DMS 273 treated with DMSO at 0.1 percent for 48 hours (cell line): ENCODE measurements at regions not wholly inside any gene's neighbourhood (a gene's known extent, or its start where the extent isn't known, plus 50 kb on each side); places are given as distances from the start of the nearest gene placed in this dataset.

Experiments used
- DNase-seq: peaks from one replicate; lab custom pipeline; 2025; lab: John Stamatoyannopoulos, UW

DNA sequence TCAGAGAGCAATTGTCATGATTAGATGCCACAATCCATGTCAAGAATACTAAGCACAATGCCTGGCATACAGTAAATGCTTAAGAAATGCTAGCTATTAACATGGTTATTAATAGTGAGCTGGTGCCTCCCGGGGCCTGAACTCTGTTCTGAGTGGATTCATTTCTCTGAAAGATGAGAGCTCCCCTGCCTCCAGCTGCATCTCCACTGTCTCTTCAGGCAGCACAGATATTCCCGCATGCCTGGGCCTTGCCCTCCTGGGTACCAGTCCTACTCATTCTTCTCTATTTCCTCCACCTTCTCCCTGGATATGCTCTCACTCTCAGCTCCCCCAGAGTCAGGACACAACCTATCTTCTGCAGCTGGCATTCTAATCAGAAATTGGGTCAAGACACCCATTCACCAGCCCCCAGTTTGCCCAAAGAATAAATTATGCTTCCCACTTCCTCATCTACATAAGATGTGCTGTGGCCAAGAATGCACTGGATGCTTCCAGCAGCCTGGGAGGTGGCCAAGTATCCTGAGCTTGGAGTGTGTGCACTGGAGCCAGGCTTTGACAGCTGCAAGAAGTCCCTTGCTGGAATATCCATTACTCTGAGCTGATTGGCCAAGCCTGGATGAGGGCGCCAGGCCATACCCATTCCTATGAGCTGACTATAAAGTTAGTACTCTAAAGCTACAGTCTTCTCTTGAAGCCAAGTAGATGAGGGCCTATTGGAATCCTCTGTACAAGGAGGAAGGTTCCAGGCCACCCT lies 669.0 kb downstream of the ACTL7B start:
- DNase-seq, result no peak

- no peak for DNase-seq
Observed at GRCh38 chr9:108185613-108186012, 670.2 kb downstream of the ACTL7B start.

DNA sequence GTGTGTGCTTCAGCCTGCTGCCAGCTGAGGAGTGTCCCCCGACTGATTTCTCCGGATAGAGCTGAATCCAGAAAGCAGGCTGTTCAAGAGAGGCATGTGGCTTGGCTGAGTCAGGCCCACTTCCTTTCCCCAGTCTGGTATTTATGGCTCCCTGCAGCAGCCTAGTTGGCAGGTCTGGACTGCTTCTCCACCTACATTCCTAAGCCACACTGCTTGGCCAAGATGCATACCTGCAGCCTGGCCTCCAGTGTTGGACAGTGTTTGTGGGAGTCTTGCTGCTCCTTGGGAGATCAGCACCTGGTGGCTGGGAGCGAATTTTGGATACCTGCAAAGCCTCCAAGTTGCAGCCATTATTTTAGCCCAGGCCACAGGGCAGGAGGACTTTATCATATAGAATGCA lies 670.8 kb downstream of the ACTL7B start:
- DNase-seq, result no peak

- no peak for DNase-seq
Observed at GRCh38 chr9:108184009-108184408, 671.8 kb downstream of the ACTL7B start.

GRCh38 chr9:108182950-108183381 lies 672.8 kb downstream of the ACTL7B start:
- DNase-seq, result no peak

DNA sequence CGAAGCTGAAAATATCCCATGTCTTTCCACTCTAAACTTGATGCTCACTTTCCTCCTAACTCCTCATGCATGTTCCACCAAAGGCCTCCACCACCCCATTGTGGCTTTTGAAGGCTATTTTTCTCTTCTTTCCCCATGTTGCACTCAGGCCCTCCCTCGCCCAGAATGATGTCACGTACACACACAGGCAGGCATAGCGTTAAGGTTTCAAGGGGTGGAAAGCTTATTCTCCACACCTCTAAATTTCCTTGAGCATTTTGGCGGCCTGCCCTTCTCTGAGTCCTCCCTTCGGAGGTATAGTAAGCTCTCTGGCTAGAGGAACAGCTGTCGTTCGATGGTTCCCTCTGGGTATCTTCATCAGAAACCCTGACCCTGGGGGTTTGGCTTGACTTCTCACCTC lies 673.5 kb downstream of the ACTL7B start:
- DNase-seq, result no peak

DNA sequence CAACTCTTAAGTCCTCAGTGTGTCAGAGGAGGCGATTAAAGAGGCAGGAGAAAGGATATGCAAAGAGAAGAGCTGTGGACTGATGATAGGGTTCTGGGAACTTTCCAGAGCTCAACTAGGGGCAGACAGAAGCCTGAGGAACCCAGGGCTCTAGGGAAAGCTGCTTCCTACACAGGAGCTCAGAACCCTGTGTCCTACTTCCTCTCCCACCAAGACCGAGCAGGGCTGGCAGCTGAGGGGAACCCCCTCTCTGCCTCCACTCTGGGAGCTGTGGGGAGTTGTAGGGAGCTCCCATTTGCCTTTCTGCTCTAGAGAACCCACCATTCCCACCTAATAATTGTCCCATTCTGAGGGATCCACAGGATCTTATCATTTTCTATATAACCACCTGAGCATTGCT lies 674.3 kb downstream of the ACTL7B start:
- no peak for DNase-seq

GRCh38 chr9:108180541-108180940 lies 675.2 kb downstream of the ACTL7B start:
- DNase-seq, result peak; percentile 11

DNA sequence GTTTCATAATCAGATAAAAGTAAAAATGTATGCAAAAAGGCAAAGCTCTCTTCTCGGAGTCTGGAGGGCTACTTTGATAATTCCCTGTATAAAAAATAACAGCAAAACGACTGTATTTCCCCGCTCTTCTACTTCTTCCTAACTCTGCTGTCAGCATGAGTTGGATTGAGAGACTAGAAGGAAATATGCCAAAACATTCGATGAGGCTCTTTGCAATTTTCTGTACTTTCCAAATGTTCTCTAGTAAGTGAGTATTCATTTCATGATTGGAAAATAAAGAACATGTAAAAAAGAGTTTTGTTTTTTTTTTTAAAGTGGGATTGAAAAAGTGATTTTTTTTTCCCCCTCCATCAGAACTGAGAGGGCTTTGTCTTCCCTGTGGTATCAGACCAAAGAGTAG lies 677.5 kb downstream of the ACTL7B start:
- no peak for DNase-seq

GRCh38 chr9:108168236-108168850 lies 678.8 kb upstream of the KLF4 start:
- DNase-seq, result no peak

DNA sequence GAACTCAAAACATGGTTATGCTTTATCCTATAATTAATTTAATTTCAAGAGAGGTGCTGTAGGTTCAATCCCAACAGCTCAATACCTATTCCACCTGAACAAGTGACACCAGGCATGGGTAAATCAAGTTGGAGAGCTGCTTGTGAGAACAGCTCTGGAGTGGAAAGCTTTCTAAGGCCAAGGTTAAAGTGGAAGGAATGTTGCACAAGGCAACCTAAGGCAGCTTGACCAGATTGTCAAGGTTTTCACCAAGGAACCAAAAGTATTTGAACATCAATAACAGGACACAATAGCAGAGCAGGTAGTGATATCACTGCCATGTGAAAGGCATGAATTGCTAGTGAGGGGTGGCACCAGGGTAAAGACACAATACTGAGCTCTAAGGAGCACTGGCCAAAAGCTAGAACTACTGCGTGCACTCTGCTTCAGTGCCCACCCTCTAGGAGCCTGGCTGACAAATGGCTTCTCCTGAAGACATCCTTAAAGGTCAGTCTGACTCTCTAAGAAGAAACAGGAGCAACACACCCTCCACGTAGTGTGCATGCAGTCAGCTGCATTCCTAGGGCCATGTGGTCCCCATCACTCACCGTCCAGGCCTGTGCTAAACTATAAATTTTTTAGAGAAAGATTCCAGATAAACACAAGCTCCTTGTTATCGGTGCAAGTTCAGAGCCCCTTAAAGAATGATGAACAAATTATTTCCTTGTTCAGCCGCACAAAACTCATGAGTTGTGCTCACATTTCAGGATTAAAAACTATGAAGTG lies 677.7 kb upstream of the KLF4 start:
- no peak for DNase-seq

DNA sequence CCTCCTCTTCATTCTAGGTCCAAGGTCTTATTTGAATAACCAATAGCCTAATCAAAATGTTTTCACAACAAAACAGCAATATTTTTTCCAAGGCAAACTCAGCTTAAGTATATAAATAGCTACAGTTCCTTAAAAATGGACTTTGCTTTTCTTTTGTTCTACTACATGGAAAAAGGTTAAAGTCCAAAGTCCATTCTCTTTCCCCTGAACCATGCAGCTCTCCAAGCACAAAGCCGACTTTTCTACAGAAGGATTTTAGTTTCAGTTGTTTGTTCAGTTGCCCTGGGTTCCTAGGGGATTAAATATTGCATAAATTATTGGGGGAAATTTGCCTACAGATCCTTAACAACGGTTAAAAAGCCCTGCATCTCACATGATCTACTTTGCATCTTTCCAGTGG lies 677.0 kb upstream of the KLF4 start:
- DNase-seq, result no peak

DNA sequence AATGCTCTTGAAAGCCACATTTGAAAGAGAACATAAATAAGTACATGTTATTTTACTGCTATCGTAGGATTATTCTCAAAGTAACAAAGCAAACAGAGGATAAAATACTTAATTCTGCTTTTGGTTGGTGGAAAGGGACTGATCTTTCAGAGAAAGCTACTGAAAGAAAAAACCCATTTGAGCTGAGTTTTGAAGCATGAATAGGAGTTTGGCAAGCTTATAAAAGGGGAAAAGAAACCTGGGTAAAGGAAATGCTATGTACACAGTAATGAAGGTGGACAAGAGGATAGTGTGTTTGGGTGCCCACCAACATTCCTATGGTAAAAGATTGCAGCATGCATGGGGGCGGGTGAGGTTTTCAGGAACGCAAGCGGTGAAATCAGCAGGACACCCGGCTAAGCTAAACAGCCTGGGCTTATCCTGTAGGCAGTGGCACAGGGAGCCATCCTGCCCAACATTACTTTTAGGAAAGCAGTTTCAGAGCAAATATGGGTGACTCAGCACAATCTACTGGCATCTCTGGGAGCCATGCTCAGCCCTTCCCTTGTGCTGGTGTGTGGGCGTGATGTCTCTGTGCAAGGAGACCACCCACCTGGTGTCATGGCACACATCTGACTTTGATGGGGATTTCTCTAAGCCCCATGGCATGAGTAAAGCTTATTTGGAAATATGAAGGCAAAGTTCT lies 673.9 kb upstream of the KLF4 start:
- no peak for DNase-seq

GRCh38 chr9:108162664-108163063 lies 673.1 kb upstream of the KLF4 start:
- DNase-seq, result no peak

DNA sequence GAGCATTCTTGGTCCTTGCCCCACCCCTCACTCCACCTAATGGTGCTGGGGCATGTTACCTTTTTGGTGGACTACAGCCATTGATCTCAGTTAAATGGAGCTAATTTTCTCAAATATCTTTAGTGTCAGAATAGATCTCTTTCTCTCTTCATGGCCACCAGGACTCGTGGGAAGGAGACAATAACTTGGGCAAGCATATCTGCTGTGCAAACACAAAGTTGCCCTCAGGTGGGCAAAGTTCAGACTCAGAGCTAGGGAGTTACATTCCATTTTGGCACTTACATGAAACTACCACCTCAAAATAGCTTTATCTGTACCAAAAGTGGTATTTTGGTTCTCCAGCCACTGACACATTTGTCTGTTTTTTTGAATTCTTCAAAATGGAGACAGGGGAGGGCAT lies 671.9 kb upstream of the KLF4 start:
- DNase-seq, result no peak

- no peak for DNase-seq
Observed at GRCh38 chr9:108160706-108161355, 671.3 kb upstream of the KLF4 start.

- no peak for DNase-seq
Observed at GRCh38 chr9:108160039-108160438, 670.5 kb upstream of the KLF4 start.

GRCh38 chr9:108158236-108158995 lies 668.8 kb upstream of the KLF4 start:
- peak; percentile 36 for DNase-seq

- DNase-seq, result no peak
Observed at GRCh38 chr9:108156270-108156998, 666.9 kb upstream of the KLF4 start.

- no peak for DNase-seq
Observed at GRCh38 chr9:108153416-108153815, 663.8 kb upstream of the KLF4 start.
